NCI-H2196 (cell line): ENCODE measurements at regions not wholly inside any gene's neighbourhood (a gene's known extent, or its start where the extent isn't known, plus 50 kb on each side); places are given as distances from the start of the nearest gene placed in this dataset.
"Not testable (repeated sequence)": the region's sequence is repeated elsewhere in the genome, so short reads cannot be mapped to it uniquely, and the experiment has no call there.

Source experiments
- DNase-seq: peaks from one replicate; lab custom pipeline; 2025; ENCODE audit not compliant: unreplicated experiment; lab: John Stamatoyannopoulos, UW

DNA sequence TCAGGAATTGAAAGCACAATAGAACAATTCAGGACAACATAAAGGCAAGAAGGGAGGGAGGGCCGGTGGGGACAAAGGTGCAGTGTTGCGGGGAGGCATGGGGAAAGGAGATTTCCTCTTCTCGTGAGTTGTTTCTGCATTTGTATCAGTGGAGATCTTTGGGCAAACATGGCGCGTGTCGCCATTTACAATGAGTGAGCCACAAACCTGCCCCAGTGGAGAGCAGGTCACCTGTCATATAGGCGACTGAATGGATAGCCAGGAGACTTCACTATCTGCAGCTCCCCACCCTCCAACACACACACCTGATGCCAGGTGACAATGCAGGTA lies 87.7 kb upstream of the SLC45A1 start:
- no peak for DNase-seq

DNA sequence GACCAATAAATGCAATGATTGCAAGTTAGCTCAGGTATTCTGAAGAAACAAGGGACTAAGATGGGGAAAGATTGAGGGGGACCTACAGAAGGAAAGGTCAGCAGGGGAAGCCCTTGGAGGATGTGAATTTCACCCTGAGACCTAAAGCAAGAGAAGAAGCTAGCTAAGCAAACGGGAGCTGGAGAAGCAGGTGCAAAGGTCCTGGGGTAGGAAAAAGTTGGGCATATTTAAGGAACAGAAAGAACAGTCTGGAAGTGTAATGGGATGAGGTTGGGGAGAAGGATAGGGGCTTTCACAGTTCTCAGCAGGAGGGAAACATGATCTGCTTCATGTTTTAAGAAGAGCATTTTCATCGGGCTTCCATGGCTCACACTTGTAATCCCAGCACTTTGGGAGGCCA lies 89.7 kb upstream of the SLC45A1 start:
- DNase-seq, result no peak

DNA sequence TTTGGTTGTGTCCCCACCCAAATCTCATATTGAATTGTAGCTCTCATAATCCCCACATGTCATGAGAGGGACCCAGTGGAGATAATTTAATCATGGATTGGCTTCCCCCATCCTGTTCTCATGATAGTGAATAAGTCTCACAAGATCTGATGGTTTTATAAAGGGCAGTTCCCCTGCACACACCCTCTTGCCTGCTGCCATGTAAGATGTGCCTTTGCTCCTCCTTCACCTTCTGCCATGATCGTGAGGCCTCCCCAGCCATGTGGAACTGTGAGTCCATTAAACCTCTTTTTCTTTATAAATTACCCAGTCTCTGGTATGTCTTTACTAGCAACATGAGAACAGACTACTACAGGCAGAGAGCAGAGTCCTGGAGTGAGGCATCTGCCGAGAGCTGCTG lies 90.2 kb upstream of the SLC45A1 start:
- DNase-seq, result not testable (repeated sequence)

DNA sequence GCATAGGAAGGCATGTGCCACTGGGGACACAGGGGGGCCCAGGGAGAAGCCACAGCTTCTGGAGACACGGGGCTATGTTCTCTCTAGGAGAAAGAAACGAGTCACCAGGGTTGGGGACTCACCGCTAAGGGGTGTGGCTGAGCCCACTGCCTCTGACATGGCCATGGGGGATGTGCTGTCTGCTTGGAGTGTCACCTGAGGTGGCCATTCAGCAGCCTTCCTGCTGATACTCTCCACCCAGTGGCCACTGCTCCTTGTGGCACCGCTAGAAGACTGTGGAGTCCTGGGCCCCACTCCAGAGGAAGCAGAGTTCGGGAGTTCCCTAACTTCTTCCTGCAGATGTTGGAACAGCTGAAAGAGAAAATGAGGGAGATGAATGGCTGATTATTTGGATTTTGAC lies 91.2 kb upstream of the SLC45A1 start:
- no peak for DNase-seq

DNA sequence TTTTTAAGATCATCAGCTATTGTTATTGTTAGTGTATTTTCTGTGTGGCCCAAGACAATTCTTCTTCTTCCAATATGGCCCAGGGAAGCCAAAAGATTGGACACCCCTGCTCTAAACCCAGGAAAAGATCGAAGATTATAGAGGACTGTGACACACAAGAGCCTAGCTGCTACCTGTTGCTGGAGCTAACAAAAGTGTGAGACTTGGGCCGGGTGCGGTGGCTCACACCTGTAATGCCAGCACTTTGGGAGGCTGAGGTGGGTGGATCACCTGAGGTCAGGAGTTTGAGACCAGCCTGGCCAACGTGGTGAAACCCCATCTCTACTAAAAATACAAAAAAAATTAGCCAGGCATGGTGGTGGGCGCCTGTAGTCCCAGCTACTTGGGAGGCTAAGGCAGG lies 91.9 kb upstream of the SLC45A1 start:
- not testable (repeated sequence) for DNase-seq

DNA sequence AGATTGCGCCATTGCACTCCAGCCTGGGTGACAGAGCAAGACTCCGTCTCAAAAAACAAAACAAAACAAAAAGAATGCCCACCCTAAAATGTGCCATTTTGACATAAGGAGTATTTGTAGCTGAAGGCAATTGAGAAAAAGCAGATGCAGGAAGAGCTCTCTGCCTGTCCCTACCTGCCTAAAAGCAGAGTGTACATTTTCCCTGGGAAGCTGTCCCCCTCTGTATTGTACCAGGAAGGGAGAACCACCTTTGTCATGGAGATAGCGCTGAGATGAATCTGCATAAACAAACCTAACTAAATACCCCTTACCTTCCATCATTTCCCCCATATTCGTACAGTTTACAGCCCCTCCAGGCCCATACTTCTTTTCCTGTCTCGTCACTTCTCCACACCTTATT lies 94.4 kb upstream of the SLC45A1 start:
- DNase-seq, result no peak

DNA sequence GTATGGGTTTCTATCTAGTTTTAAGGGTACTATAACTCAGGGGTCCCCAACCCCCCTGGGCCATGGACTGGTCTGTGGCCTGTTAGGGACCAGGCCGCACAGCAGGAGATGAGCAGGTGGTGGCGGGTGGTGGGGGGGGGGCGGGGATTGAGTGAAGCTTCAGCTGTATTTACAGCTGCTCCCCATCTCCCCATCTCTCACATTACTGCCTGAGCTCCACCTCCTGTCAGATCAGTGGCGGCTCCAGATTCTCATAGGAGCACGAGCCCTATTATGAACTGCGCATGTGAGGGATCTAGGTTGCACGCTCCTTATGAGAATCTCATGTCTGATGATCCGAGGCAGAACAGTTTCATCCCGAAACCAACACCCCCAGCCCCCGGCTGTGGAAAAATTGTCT lies 95.1 kb upstream of the SLC45A1 start:
- no peak for DNase-seq

DNA sequence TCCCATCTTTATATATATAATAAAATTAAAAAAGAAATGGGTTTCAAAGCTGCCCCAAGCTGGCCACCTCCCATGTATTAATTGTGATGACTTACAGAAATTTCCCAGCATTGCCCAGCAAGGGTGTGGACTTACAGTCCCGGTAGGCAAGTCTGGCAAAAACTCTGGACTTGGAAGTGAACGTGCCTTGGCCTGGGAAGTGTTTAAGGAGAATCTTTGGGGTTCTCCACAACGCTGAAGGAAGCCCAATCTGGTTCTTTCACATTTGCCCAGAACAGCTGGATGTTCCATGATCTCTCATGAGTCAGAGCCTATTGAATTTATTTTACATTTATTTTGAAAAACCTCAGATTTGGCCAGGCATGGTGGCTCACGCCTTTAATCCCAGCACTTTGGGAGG lies 98.4 kb upstream of the SLC45A1 start:
- no peak for DNase-seq

DNA sequence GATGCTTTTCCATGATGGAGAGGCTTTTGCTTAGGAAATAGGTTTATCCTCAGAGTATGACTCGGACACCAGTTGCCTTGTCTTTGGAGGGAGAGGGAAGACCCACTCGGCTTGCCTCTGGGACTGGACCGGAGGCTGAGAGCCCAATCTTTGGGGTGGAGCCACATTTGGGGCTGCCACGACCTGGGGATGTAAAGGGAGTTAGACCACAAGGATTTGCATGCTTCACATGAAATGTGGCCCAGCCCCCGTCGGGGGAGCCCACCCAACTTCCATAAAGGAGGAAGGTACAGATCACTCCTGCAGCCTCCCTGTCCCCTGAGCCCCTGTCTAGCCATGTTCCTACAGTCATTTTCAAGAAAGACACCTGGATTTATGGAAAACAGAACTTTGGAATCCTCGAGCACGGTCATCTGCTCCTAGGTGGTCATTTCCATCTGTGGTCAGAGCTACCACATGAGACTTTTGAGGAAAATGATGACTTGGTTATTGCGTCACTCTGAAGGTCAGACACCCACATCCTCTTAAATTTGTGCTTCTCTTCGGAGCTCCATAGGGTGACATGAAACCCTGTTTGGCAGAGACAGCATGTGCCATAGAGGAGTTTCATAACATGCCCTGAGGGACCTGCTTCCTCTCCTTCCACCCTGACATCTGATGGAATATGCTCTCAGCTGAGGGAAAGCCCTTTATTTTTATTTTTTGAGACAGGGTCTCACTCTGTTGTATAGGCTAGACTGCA lies 99.4 kb upstream of the SLC45A1 start:
- no peak for DNase-seq

DNA sequence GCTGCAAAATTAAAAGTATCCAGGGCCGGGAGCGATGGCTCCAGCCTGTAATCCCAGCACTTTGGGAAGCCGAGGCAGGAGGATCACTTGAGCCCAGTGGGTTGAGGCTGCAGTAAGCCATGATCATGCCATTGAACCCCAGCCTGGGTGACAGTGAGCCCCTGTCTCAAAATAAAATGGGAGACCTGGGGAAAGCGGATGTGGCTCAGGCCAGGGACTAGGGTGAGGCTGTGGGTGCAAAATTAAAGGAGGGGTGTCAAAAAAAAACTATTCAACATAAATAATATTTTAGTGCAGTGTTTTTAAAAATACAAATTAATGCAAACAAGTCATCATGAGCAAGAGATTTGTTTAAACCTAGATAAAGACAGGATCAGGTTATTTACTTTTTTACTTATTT lies 100.1 kb upstream of the SLC45A1 start:
- DNase-seq, result no peak

DNA sequence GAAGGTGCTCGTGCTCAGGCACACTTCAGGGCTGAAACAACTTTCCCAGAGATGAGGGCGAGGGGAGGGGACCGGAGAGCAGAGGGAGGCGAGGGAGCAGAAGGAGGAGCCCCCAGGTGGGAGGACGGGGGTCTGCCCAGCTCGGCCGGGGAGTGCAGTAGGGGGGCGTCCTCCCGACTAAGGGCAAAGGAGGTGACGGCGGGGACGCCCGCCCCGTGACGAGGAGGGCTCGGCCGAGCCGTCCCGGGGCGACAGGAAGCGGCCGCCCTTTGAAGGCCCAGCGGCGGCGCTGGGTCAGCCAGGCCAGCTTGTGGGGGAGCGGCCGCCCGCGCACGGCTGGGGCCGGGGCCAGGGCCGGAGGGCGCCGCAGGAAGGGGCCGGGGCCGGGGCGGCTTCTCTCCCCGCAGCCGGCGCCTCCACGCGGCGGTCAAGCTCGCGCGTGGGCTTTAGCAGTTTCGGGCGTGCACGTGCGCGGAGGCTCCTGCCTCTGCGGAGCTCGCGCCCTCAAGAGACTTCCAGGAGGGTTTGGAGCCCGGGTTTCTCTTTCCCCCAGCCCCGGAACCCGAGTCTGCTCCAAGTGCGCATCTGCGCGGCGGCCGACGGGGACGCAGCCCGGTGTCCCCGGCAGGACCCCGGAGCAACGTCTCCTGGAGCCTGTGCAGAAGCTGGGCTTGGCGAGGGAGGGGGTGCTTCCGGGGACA lies 100.8 kb upstream of the SLC45A1 start:
- DNase-seq, result no peak

DNA sequence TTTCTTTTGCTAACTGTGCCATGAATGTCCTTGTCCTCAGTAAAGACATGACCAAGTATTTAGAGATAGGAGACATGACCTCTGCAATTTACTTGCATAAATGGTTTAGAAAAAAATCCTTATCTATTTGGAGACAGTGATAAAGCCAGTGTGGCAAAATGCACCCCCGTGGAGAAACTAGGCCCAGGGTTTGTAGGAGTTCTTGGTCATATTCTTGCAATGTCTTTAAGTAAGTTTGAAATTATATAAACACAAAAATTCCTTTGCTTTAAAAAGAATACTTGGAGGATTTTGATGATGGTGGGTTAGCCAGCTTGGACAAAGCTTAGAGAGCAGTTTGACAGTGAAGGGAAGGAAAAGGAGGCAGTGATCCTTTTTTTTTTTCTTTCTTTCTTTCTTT lies 101.9 kb upstream of the SLC45A1 start:
- no peak for DNase-seq

DNA sequence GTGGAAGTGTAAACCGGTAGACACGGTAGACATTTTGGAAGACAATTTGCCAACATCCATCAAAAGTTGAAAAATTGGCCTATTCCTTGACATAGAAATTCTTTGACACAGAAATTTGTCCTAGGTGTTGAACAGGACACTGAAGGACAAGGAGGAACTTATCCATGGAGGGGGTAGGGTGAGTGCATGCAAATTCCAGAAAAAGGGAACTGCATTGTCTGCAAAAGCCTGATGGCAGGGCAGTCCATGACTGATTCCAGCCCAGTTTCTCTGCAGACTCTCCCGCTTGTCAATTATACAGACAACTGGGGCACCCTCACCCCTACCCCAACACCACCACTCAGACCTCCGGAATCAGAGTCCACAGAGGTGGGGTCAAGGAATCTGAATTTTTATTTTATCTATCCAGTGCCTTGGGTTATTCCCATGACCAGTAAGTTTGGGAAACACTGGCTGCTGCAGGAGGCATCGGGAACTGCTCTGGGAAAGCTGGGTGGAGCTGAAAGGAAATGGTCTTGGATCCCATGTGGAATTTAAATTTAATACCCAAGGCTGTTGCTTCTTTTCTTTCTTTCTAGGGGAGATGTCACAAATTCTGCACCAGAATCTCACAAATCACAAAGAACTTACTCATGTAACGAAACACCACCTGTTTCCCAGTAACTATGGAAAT lies 103.3 kb upstream of the SLC45A1 start:
- DNase-seq, result no peak

DNA sequence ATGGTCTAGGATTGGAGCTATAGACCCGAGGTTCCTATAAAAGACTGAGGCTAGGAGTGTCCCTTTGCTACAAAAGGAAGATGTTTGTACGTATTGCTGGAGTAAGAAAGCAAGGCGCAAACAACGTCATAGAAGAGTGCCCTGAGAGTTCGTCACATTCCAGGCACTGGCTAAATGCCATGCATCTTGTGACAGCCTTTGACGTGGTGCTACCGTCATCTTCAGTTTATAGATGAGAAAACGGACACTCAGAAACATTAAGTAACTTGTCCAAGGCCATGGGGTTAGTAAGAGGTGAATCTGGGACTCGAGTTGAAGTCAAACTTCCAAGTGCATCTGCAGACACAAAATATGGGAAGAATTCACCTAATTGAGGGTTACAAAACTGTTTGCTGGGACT lies 104.2 kb upstream of the SLC45A1 start:
- no peak for DNase-seq

DNA sequence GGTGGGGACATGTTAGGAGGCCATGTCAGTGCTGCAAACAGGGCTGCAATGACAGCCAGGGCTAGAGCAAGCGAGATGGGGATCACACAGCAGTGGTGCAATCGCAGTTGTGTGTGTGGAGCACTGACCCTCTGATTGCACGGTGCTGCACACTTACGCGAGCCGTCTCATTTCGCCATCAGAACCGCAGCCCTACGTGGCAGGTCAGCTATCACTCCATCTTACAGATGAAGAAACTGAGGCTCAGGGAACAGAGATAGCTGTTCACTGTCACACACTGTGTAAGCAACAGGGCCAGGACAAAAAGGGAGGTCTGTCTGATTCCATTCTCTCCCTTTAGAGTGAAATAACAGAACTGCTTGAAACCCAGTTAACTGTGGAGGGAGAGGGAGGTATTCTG lies 104.8 kb upstream of the SLC45A1 start:
- DNase-seq, result no peak

DNA sequence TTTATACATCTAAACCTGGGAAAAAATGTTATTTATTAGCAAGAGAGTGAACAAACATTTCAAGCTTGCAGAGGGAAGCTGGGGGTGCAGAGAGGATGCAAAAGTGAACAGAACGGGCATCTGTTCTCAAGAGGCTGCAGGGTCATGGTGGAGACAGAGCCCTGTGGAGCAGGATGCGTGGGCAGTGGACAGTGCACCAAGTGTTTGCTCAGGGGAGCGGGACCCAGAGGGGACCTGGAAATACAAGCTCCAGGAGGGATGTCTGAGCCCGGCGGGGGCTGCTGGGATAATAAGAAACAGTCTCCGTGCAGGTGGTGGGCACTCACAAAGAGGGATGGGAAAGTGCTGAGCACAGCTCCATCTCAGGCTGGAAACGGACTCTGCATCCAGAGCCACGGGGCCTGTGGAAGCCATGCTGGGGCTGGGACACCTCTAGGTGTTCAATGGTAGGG lies 105.3 kb upstream of the SLC45A1 start:
- no peak for DNase-seq

DNA sequence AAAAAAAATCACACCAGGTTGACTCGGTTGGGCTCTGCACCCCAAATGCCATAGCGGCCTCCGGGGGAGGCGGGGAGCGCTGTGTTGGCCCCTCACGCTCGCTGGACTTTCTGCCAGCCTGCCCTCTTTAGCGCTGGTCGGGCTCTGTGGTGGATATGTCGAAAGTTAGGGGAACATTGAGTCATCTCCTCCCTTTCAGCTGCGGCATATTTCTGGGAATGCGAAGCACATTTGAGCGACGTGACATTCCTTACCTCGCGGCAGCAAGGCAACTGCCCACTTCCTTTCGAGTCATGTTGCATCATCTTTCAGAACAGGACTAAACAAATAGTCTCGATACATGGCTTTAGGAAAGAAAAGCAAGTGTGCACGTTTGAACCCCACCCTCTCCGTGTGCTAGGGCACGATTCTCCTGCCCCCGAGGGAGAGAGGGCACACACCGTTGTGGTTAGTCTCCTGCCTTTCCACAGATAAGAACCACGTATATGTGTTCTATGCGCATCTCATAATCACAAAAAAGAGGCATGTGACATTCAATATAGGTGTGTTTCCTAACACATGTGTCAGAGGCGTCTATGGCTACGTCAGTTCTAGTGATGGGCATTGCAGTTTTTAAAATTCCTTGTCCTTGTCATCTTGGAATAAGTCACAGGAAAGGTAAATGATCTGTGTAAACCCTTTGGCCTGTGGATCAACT lies 105.9 kb upstream of the SLC45A1 start:
- DNase-seq, result no peak

DNA sequence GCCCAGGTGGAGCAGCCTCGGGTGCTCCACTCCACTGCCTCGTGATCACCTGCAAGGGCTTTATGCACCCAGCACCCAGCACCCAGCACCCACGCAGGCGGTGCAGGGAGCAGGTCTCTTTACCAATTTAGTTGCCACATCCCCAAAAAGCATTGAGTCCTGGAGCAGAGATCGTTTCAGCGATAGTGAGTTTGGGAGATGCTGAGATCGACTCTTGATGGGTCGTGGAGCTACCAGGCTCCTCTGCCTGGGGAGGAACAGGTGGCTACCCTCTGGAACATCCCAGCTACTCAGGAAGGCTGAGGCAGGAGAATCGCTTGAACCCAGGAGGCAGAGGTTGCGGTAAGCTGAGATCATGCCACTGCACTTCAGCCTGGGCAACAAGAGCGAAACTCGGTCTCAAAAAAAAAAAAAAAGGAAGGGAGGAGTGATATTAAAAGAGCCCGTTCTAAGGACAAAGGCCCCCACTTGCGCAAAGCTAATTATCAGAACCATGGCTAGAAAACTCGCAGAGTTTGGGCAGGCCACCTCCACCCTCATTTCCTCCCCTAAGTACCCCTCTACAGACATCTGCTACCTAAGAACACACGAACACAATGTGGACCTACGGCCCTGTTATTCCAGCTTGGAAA lies 106.5 kb upstream of the SLC45A1 start:
- no peak for DNase-seq

DNA sequence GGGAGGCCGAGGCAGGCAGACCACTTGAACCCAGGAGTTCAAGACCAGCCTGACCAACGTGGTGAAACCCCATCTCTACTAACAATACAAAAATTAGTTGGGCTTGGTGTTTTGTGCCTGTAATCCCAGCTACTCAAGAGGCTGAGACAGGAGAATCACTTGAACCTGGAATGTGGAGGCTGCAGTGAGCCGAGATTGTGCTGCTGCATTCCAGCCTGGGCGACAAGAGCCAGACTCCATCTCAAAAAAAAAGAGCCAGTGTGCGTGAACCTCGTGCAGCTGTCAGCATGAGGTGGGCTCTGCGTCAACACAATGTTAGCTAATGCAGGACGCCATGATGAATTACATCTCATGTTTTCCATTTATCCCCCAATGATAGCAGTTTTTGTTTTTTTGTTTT lies 110.7 kb upstream of the SLC45A1 start:
- no peak for DNase-seq

DNA sequence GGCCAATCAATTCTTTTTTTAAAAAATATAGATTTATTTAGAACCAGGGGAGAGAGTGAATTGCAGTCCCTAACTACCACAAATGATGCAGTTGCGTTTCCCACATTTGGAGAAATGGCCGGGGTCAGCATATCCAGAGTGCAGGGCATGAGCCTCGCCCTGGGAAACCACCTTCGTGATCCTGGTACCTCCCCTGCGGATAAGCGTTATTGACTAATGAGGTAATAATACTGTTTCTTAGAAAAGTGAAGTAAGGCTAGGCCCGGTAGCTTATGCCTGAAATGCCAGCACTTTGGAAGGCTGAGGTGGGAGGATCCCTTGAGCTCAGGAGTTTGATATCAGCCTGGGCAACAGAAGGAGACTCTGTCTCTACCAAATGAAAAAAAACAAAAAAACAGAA lies 111.5 kb upstream of the SLC45A1 start:
- DNase-seq, result no peak

DNA sequence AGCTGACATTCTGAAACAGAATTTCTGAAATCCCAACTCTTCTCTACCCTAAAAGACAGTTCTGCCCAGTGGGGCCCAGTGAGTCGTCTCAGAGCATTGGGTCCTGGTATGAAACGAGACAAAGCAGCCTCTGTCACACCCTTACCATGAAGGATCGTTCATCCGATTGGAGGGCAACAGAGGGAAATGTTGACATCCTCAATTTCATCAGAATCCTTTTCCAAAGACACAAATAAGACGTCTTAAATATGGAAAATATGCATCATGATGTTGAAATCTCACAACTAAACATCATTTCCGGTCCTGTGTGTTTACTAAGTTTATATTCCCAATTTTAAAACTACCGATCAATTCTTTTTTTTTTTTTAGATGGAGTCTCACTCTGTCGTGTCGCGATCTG lies 112.1 kb upstream of the SLC45A1 start:
- no peak for DNase-seq
